ACC112 (cell line): ENCODE measurements at regions not wholly inside any gene's neighbourhood (a gene's known extent, or its start where the extent isn't known, plus 50 kb on each side); places are given as distances from the start of the nearest gene placed in this dataset.
"Not testable (repeated sequence)": the region's sequence is repeated elsewhere in the genome, so short reads cannot be mapped to it uniquely, and the experiment has no call there.

Source experiments
- H2AFZ ChIP-seq: fragments of 200-600 bp; sonication (generic); one replicate; pipeline ENCODE4 v1.6.0; 2017; ENCODE audit warnings: antibody characterized with exemption, low read length; ENCODE audit not compliant: unreplicated experiment
- H3K27ac ChIP-seq: fragments of 200-600 bp; sonication (generic); 2 replicates; pipeline ENCODE4 v1.5.1; 2014; ENCODE audit warnings: low read depth, mild to moderate bottlenecking, antibody characterized with exemption, low read length, moderate library complexity
- H3K27me3 ChIP-seq: fragments of 200-600 bp; sonication (generic); 2 replicates; pipeline ENCODE4 v1.6.1; 2014; ENCODE audit warnings: mild to moderate bottlenecking, antibody characterized with exemption, low read length, moderate library complexity, mixed read lengths; ENCODE audit not compliant: insufficient read depth
- H3K36me3 ChIP-seq: fragments of 200-600 bp; sonication (generic); 2 replicates; pipeline ENCODE4 v1.6.1; 2016; ENCODE audit warnings: mild to moderate bottlenecking, antibody characterized with exemption, low read length, moderate library complexity, mixed read lengths; ENCODE audit not compliant: insufficient read depth
- H3K4me1 ChIP-seq: fragments of 200-600 bp; sonication (generic); one replicate; pipeline ENCODE4 v1.6.1; 2016; ENCODE audit warnings: low read length, mixed read lengths; ENCODE audit not compliant: insufficient read depth, unreplicated experiment, control insufficient read depth
- H3K4me3 ChIP-seq: fragments of 200-600 bp; sonication (generic); 2 replicates; pipeline ENCODE4 v1.5.1; 2014; ENCODE audit warnings: mild to moderate bottlenecking, low read depth, low read length
- H3K79me2 ChIP-seq: fragments of 200-600 bp; sonication (generic); one replicate; pipeline ENCODE4 v1.6.0; 2016; ENCODE audit warnings: low read length; ENCODE audit not compliant: control insufficient read depth, unreplicated experiment, insufficient read depth

GRCh38 chr6:165774903-165775601, 112.0 kb upstream of the PDE10A start:
- H3K4me1 ChIP-seq, result no peaks in the 10 kb centered on the region
- no peaks in the 10 kb centered on the region for H3K79me2 ChIP-seq
- no peak overlapping the region for H3K27ac ChIP-seq
- no peaks in the 10 kb centered on the region for H3K27me3 ChIP-seq
- H3K36me3 ChIP-seq, result no peaks in the 10 kb centered on the region
- no peak overlapping the region for H2AFZ ChIP-seq
- H3K4me3 ChIP-seq, result no peak overlapping the region

GRCh38 chr6:165770397-165771082, 107.5 kb upstream of the PDE10A start:
- H3K27me3 ChIP-seq, result no peaks in the 10 kb centered on the region

GRCh38 chr6:165769884-165770283, 106.8 kb upstream of the PDE10A start:
- no peak overlapping the region for H3K27ac ChIP-seq
- H3K79me2 ChIP-seq, result no peaks in the 10 kb centered on the region
- no peaks in the 10 kb centered on the region for H3K36me3 ChIP-seq
- no peak overlapping the region for H2AFZ ChIP-seq
- H3K4me1 ChIP-seq, result peaks cover 18% of the 10 kb centered on the region
- no peak overlapping the region for H3K4me3 ChIP-seq
- no peaks in the 10 kb centered on the region for H3K27me3 ChIP-seq

More at GRCh38 chr6:165770397-165771082, 107.5 kb upstream of the PDE10A start:
- H3K27ac ChIP-seq, result no peak overlapping the region
- no peaks in the 10 kb centered on the region for H3K36me3 ChIP-seq
- H2AFZ ChIP-seq, result no peak overlapping the region
- H3K79me2 ChIP-seq, result no peaks in the 10 kb centered on the region
- H3K4me3 ChIP-seq, result no peak overlapping the region
- H3K4me1 ChIP-seq, result peaks cover 18% of the 10 kb centered on the region

- H3K4me3 ChIP-seq, result no peak overlapping the region
- no peak overlapping the region for H2AFZ ChIP-seq
- H3K27ac ChIP-seq, result no peak overlapping the region
- H3K27me3 ChIP-seq, result no peaks in the 10 kb centered on the region
- H3K4me1 ChIP-seq, result peaks cover 18% of the 10 kb centered on the region
- no peaks in the 10 kb centered on the region for H3K79me2 ChIP-seq
- H3K36me3 ChIP-seq, result no peaks in the 10 kb centered on the region
Observed at GRCh38 chr6:165769401-165769800, 106.4 kb upstream of the PDE10A start.

- H3K4me3 ChIP-seq, result no peak overlapping the region
- no peak overlapping the region for H2AFZ ChIP-seq
- H3K79me2 ChIP-seq, result no peaks in the 10 kb centered on the region
Observed at GRCh38 chr6:165768961-165769360, 105.9 kb upstream of the PDE10A start.

GRCh38 chr6:165767228-165767627, 104.2 kb upstream of the PDE10A start:
- H3K27ac ChIP-seq, result peak overlapping the region; percentile 49

More at GRCh38 chr6:165768961-165769360, 105.9 kb upstream of the PDE10A start:
- H3K4me1 ChIP-seq, result peaks cover 18% of the 10 kb centered on the region
- no peaks in the 10 kb centered on the region for H3K36me3 ChIP-seq
- H3K27ac ChIP-seq, result no peak overlapping the region
- H3K27me3 ChIP-seq, result no peaks in the 10 kb centered on the region

GRCh38 chr6:165766457-165766856, 103.4 kb upstream of the PDE10A start:
- H3K4me1 ChIP-seq, result peaks cover 18% of the 10 kb centered on the region
- H2AFZ ChIP-seq, result peak overlapping the region; percentile 66
- no peaks in the 10 kb centered on the region for H3K79me2 ChIP-seq
- H3K27me3 ChIP-seq, result no peaks in the 10 kb centered on the region
- peak overlapping the region; percentile 16; the same call in 1 of the 2 replicates for H3K4me3 ChIP-seq
- no peaks in the 10 kb centered on the region for H3K36me3 ChIP-seq
- H3K27ac ChIP-seq, result peak overlapping the region; percentile 49

More at GRCh38 chr6:165767228-165767627, 104.2 kb upstream of the PDE10A start:
- no peaks in the 10 kb centered on the region for H3K36me3 ChIP-seq
- no peaks in the 10 kb centered on the region for H3K27me3 ChIP-seq
- H3K4me3 ChIP-seq, result peak overlapping the region; percentile 16; the same call in 1 of the 2 replicates
- no peaks in the 10 kb centered on the region for H3K79me2 ChIP-seq
- H2AFZ ChIP-seq, result no peak overlapping the region
- H3K4me1 ChIP-seq, result peaks cover 18% of the 10 kb centered on the region

- Histone ChIP-seq H3K27me3 (no peaks in the 10 kb centered on the region), H3K27ac (peak overlapping the region; percentile 49), H2AFZ (peak overlapping the region; percentile 66), H3K36me3 (no peaks in the 10 kb centered on the region), H3K4me1 (peaks cover 18% of the 10 kb centered on the region), H3K79me2 (no peaks in the 10 kb centered on the region), H3K4me3 (no peak overlapping the region)
Observed at GRCh38 chr6:165766026-165766425, 103.0 kb upstream of the PDE10A start.

GRCh38 chr6:165765256-165765655, 102.2 kb upstream of the PDE10A start:
- H3K4me1 ChIP-seq, result peaks cover 18% of the 10 kb centered on the region
- H3K27ac ChIP-seq, H3K79me2 ChIP-seq, H2AFZ ChIP-seq, H3K36me3 ChIP-seq, H3K4me3 ChIP-seq, H3K27me3 ChIP-seq: not testable (repeated sequence)

GRCh38 chr6:165762876-165763275, 99.8 kb upstream of the PDE10A start:
- H3K36me3 ChIP-seq, result no peaks in the 10 kb centered on the region
- no peak overlapping the region for H3K4me3 ChIP-seq
- H3K27ac ChIP-seq, result no peak overlapping the region
- no peak overlapping the region for H2AFZ ChIP-seq
- no peaks in the 10 kb centered on the region for H3K27me3 ChIP-seq
- no peaks in the 10 kb centered on the region for H3K79me2 ChIP-seq
- H3K4me1 ChIP-seq, result peaks cover 18% of the 10 kb centered on the region

GRCh38 chr6:165762125-165762524, 99.1 kb upstream of the PDE10A start:
- H3K27ac ChIP-seq, result no peak overlapping the region
- no peaks in the 10 kb centered on the region for H3K27me3 ChIP-seq
- H3K4me3 ChIP-seq, result no peak overlapping the region
- H3K4me1 ChIP-seq, result peaks cover 13% of the 10 kb centered on the region
- no peaks in the 10 kb centered on the region for H3K36me3 ChIP-seq
- H2AFZ ChIP-seq, result no peak overlapping the region
- H3K79me2 ChIP-seq, result no peaks in the 10 kb centered on the region
